ENCODE measurements at regions not wholly inside any gene's neighbourhood (a gene's known extent, or its start where the extent isn't known, plus 50 kb on each side); places are given as distances from the start of the nearest gene placed in this dataset.
"Not testable (repeated sequence)": the region's sequence is repeated elsewhere in the genome, so short reads cannot be mapped to it uniquely, and the experiment has no call there.

- not testable (repeated sequence) for TF ChIP-seq EZH2 (IDR thresholded peaks at IDR 0.05; ENCODE audit: borderline replicate concordance, low read depth, low read length, severe bottlenecking); CTCF (IDR thresholded peaks at IDR 0.05; ENCODE audit: borderline replicate concordance, extremely low read depth, low read length, poor library complexity, severe bottlenecking)
Observed at GRCh38 chr9:39583413-39583747, 227.9 kb downstream of the SPATA31A1 start.

All from DND-41 (cell line).